GM23338 (cell line): ENCODE measurements at regions not wholly inside any gene's neighbourhood (a gene's known extent, or its start where the extent isn't known, plus 50 kb on each side); places are given as distances from the start of the nearest gene placed in this dataset.
A peak's percentile ranks its signal among the peaks of the same experiment; 100 is the strongest.

Experiments
- ATAC-seq: fragments of 200-7000 bp; cut with Tn5 transposase; 3 replicates; pipeline ENCODE4 v1.9.1; 2020
- DNase-seq: peaks from one replicate; pipeline ENCODE4 v3.0.0-alpha.2; 2015; ENCODE audit warnings: low spot score
- H2AFZ ChIP-seq: fragments of 200-600 bp; sonication (generic); 2 replicates; pipeline ENCODE4 v1.8.0; 2016; ENCODE audit warnings: antibody characterized with exemption, mild to moderate bottlenecking, moderate library complexity
- H3F3A ChIP-seq: fragments of 200-600 bp; sonication (generic); replicated peaks from 2 replicates; pipeline ENCODE4 v1.8.0; 2017; ENCODE audit warnings: antibody characterized with exemption, mixed run types, low read depth
- H3K27ac ChIP-seq: fragments of 200-600 bp; sonication (generic); 2 replicates; pipeline ENCODE4 v1.6.1; 2016; ENCODE audit warnings: low read depth
- H3K27me3 ChIP-seq: fragments of 200-600 bp; sonication (generic); 2 replicates; pipeline ENCODE4 v1.8.0; 2016; ENCODE audit warnings: mild to moderate bottlenecking, mixed run types, moderate library complexity; ENCODE audit not compliant: insufficient read depth
- H3K36me3 ChIP-seq: fragments of 200-600 bp; sonication (generic); 2 replicates; pipeline ENCODE4 v1.8.0; 2016; ENCODE audit warnings: mild to moderate bottlenecking; ENCODE audit not compliant: insufficient read depth
- H3K4me1 ChIP-seq: fragments of 200-600 bp; sonication (generic); 2 replicates; pipeline ENCODE4 v1.8.0; 2016; ENCODE audit warnings: mild to moderate bottlenecking, moderate library complexity; ENCODE audit not compliant: insufficient read depth
- H3K4me2 ChIP-seq: fragments of 200-600 bp; sonication (generic); 2 replicates; pipeline ENCODE4 v1.7.1; 2017; ENCODE audit warnings: mixed run types
- H3K4me3 ChIP-seq: fragments of 200-600 bp; sonication (generic); 2 replicates; pipeline ENCODE4 v1.6.1; 2016; ENCODE audit warnings: mixed run types
- H3K79me2 ChIP-seq: fragments of 200-600 bp; sonication (generic); replicated peaks from 2 replicates; pipeline ENCODE4 v1.8.0; 2017; ENCODE audit warnings: mild to moderate bottlenecking; ENCODE audit not compliant: insufficient read depth
- H3K9me2 ChIP-seq: fragments of 200-600 bp; sonication (generic); 2 replicates; pipeline ENCODE4 v1.8.0; 2017; ENCODE audit not compliant: insufficient read depth
- H4K20me1 ChIP-seq: fragments of 200-600 bp; sonication (generic); replicated peaks from 2 replicates; pipeline ENCODE4 v1.8.0; 2017; ENCODE audit warnings: mild to moderate bottlenecking; ENCODE audit not compliant: insufficient read depth
- H3K27ac Mint-ChIP-seq: 2 replicates; pipeline ENCODE4 v1.8.0; 2020; ENCODE audit warnings: inconsistent platforms, mild to moderate bottlenecking, moderate library complexity, mixed read lengths
- H3K27me3 Mint-ChIP-seq: 3 replicates; pipeline ENCODE4 v1.8.0; 2022; ENCODE audit warnings: low read depth, mild to moderate bottlenecking, moderate library complexity, mixed read lengths, inconsistent platforms; ENCODE audit not compliant: insufficient read depth, poor library complexity
- H3K36me3 Mint-ChIP-seq: 3 replicates; pipeline ENCODE4 v1.8.0; 2021; ENCODE audit warnings: low read depth, mild to moderate bottlenecking, inconsistent platforms, moderate library complexity, mixed read lengths
- H3K4me1 Mint-ChIP-seq: 3 replicates; pipeline ENCODE4 v1.8.0; 2020; ENCODE audit warnings: mild to moderate bottlenecking, inconsistent platforms, mixed read lengths
- H3K4me3 Mint-ChIP-seq: 3 replicates; pipeline ENCODE4 v1.8.0; 2021; ENCODE audit warnings: moderate library complexity, mild to moderate bottlenecking, inconsistent platforms, mixed read lengths
- H3K9me3 Mint-ChIP-seq: 3 replicates; pipeline ENCODE4 v1.8.0; 2020; ENCODE audit warnings: moderate library complexity, mild to moderate bottlenecking, inconsistent platforms, mixed read lengths
- CTCF ChIP-seq, 2 experiments: fragments of 200-600 bp in 1 of 2; sonication (generic) in 1 of 2; conservative IDR thresholded peaks; 2 replicates each; pipeline versions ENCODE4 v1.5.1 to v1.6.1; 2016 to 2017; ENCODE audit warnings: antibody characterized with exemption in 2 of 2, low read depth in 2 of 2, mild to moderate bottlenecking in 2 of 2, moderate library complexity in 1 of 2
- EZH2 ChIP-seq: fragments of 200-600 bp; sonication (generic); IDR thresholded peaks from one replicate; pipeline ENCODE4 v1.8.0; 2017; ENCODE audit warnings: antibody characterized with exemption, mild to moderate bottlenecking, low read depth; ENCODE audit not compliant: unreplicated experiment
- EZH2phosphoT487 ChIP-seq: fragments of 200-600 bp; sonication (generic); IDR thresholded peaks from one replicate; pipeline ENCODE4 v1.8.1; 2018; ENCODE audit warnings: antibody characterized with exemption; ENCODE audit not compliant: unreplicated experiment
- JUNB ChIP-seq: IDR thresholded peaks from one replicate; pipeline ENCODE4 v1.6.1; 2016; ENCODE audit warnings: antibody characterized with exemption; ENCODE audit not compliant: unreplicated experiment
- NANOG ChIP-seq: IDR thresholded peaks from 2 replicates; pipeline ENCODE4 v1.6.1; 2016; ENCODE audit warnings: antibody characterized with exemption, borderline replicate concordance
- STAT1 ChIP-seq: IDR thresholded peaks from one replicate; pipeline ENCODE4 v1.6.1; 2016; ENCODE audit warnings: antibody characterized with exemption; ENCODE audit not compliant: unreplicated experiment
- ZNF114 ChIP-seq: fragments of 250-450 bp; sonication (Bioruptor Pico); IDR thresholded peaks from 2 replicates; pipeline ENCODE4 v1.5.0; 2020; ENCODE audit warnings: mild to moderate bottlenecking, moderate library complexity
- ZNF331 ChIP-seq: fragments of 250-450 bp; sonication (Bioruptor Pico); IDR thresholded peaks from 2 replicates; pipeline ENCODE4 v1.5.0; 2020; ENCODE audit warnings: low read depth, mild to moderate bottlenecking, moderate library complexity
- TF ChIP-seq, protein P1 (sequence below): fragments of 250-450 bp; sonication (Bioruptor Pico); IDR thresholded peaks from 2 replicates; pipeline ENCODE4 v1.5.0; 2020; ENCODE audit warnings: mild to moderate bottlenecking, moderate library complexity
- TF ChIP-seq, protein P2 (sequence below): IDR thresholded peaks from 2 replicates; pipeline ENCODE4 v1.6.1; 2016; ENCODE audit warnings: antibody characterized with exemption

GRCh38 chr9:105861972-105862371 is 167.6 kb downstream of the TMEM38B start:
- Histone ChIP-seq H3K27ac (no peak overlapping the region), H3K79me2 (no peaks in the 10 kb centered on the region), H4K20me1 (no peaks in the 10 kb centered on the region), H3K27me3 (no peaks in the 10 kb centered on the region), H3K4me2 (no peak overlapping the region), H3K4me1 (no peaks in the 10 kb centered on the region), H3K9me2 (no peaks in the 10 kb centered on the region), H2AFZ (no peak overlapping the region), H3F3A (no peaks in the 10 kb centered on the region), H3K4me3 (no peak overlapping the region), H3K36me3 (no peaks in the 10 kb centered on the region)
- TF ChIP-seq EZH2phosphoT487, result no peak
- TF ChIP-seq ZNF114 (CRISPR knock-in tag), result no peak
- no peak for TF ChIP-seq NANOG
- TF ChIP-seq STAT1, result no peak
- TF ChIP-seq CTCF (conservative IDR thresholded peaks at IDR 0.05; ENCODE audit: low read depth in 2 of 2), result no peak
- peaks cover 5% of the 10 kb centered on the region for H3K27me3 Mint-ChIP-seq
- no peaks in the 10 kb centered on the region for H3K36me3 Mint-ChIP-seq
- H3K9me3 Mint-ChIP-seq, result no peaks in the 10 kb centered on the region; the same call in 2 of the 3 replicates
- ATAC-seq (no peak), DNase-seq (no peak)
- peaks cover 9% of the 10 kb centered on the region; the same call in 2 of the 3 replicates for H3K4me1 Mint-ChIP-seq
- H3K4me3 Mint-ChIP-seq, result no peak overlapping the region
- no peak overlapping the region for H3K27ac Mint-ChIP-seq

- H3K36me3 ChIP-seq, result no peaks in the 10 kb centered on the region
- H3K27ac Mint-ChIP-seq, result no peak overlapping the region
- H3K9me3 Mint-ChIP-seq, result no peaks in the 10 kb centered on the region; the same call in 2 of the 3 replicates
- DNase-seq, result no peak
- peaks cover 8% of the 10 kb centered on the region for H3K27me3 Mint-ChIP-seq
- no peaks in the 10 kb centered on the region for H3K27me3 ChIP-seq
- H3K4me1 ChIP-seq, result no peaks in the 10 kb centered on the region
- no peak overlapping the region for H3K4me2 ChIP-seq
- H3F3A ChIP-seq, result no peaks in the 10 kb centered on the region
- H3K4me3 Mint-ChIP-seq, result no peak overlapping the region
- H4K20me1 ChIP-seq, result no peaks in the 10 kb centered on the region
- no peaks in the 10 kb centered on the region for H3K36me3 Mint-ChIP-seq
- peak overlapping the region; percentile 79; the same call in 1 of the 2 replicates for H2AFZ ChIP-seq
- no peak overlapping the region for H3K27ac ChIP-seq
- no peaks in the 10 kb centered on the region for H3K9me2 ChIP-seq
- H3K4me1 Mint-ChIP-seq, result 0 out of 3 replicates have a peak, but pooled peaks cover 4% of the 10 kb centered on the region
- no peaks in the 10 kb centered on the region for H3K79me2 ChIP-seq
- H3K4me3 ChIP-seq, result no peak overlapping the region
- no peak for ATAC-seq
- TF ChIP-seq ZNF331 (CRISPR knock-in tag) (no peak), CTCF (conservative IDR thresholded peaks at IDR 0.05; ENCODE audit: low read depth in 2 of 2) (no peak), EZH2 (no peak), EZH2phosphoT487 (no peak), NANOG (no peak), JUNB (no peak)
- TF ChIP-seq, protein P1, sequence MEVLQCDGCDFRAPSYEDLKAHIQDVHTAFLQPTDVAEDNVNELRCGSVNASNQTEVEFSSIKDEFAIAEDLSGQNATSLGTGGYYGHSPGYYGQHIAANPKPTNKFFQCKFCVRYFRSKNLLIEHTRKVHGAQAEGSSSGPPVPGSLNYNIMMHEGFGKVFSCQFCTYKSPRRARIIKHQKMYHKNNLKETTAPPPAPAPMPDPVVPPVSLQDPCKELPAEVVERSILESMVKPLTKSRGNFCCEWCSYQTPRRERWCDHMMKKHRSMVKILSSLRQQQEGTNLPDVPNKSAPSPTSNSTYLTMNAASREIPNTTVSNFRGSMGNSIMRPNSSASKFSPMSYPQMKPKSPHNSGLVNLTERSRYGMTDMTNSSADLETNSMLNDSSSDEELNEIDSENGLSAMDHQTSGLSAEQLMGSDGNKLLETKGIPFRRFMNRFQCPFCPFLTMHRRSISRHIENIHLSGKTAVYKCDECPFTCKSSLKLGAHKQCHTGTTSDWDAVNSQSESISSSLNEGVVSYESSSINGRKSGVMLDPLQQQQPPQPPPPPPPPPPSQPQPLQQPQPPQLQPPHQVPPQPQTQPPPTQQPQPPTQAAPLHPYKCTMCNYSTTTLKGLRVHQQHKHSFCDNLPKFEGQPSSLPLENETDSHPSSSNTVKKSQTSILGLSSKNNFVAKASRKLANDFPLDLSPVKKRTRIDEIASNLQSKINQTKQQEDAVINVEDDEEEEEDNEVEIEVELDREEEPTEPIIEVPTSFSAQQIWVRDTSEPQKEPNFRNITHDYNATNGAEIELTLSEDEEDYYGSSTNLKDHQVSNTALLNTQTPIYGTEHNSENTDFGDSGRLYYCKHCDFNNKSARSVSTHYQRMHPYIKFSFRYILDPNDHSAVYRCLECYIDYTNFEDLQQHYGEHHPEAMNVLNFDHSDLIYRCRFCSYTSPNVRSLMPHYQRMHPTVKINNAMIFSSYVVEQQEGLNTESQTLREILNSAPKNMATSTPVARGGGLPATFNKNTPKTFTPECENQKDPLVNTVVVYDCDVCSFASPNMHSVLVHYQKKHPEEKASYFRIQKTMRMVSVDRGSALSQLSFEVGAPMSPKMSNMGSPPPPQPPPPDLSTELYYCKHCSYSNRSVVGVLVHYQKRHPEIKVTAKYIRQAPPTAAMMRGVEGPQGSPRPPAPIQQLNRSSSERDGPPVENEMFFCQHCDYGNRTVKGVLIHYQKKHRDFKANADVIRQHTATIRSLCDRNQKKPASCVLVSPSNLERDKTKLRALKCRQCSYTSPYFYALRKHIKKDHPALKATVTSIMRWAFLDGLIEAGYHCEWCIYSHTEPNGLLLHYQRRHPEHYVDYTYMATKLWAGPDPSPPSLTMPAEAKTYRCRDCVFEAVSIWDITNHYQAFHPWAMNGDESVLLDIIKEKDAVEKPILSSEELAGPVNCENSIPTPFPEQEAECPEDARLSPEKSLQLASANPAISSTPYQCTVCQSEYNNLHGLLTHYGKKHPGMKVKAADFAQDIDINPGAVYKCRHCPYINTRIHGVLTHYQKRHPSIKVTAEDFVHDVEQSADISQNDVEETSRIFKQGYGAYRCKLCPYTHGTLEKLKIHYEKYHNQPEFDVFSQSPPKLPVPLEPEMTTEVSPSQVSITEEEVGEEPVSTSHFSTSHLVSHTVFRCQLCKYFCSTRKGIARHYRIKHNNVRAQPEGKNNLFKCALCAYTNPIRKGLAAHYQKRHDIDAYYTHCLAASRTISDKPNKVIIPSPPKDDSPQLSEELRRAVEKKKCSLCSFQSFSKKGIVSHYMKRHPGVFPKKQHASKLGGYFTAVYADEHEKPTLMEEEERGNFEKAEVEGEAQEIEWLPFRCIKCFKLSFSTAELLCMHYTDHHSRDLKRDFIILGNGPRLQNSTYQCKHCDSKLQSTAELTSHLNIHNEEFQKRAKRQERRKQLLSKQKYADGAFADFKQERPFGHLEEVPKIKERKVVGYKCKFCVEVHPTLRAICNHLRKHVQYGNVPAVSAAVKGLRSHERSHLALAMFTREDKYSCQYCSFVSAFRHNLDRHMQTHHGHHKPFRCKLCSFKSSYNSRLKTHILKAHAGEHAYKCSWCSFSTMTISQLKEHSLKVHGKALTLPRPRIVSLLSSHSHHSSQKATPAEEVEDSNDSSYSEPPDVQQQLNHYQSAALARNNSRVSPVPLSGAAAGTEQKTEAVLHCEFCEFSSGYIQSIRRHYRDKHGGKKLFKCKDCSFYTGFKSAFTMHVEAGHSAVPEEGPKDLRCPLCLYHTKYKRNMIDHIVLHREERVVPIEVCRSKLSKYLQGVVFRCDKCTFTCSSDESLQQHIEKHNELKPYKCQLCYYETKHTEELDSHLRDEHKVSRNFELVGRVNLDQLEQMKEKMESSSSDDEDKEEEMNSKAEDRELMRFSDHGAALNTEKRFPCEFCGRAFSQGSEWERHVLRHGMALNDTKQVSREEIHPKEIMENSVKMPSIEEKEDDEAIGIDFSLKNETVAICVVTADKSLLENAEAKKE, result no peak
- TF ChIP-seq, protein P2, sequence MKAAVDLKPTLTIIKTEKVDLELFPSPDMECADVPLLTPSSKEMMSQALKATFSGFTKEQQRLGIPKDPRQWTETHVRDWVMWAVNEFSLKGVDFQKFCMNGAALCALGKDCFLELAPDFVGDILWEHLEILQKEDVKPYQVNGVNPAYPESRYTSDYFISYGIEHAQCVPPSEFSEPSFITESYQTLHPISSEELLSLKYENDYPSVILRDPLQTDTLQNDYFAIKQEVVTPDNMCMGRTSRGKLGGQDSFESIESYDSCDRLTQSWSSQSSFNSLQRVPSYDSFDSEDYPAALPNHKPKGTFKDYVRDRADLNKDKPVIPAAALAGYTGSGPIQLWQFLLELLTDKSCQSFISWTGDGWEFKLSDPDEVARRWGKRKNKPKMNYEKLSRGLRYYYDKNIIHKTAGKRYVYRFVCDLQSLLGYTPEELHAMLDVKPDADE, result no peak
Measured at GRCh38 chr9:105864248-105864898, 170.0 kb downstream of the TMEM38B start.
